ENCODE measurements at regions not wholly inside any gene's neighbourhood (a gene's known extent, or its start where the extent isn't known, plus 50 kb on each side); places are given as distances from the start of the nearest gene placed in this dataset.

DNA sequence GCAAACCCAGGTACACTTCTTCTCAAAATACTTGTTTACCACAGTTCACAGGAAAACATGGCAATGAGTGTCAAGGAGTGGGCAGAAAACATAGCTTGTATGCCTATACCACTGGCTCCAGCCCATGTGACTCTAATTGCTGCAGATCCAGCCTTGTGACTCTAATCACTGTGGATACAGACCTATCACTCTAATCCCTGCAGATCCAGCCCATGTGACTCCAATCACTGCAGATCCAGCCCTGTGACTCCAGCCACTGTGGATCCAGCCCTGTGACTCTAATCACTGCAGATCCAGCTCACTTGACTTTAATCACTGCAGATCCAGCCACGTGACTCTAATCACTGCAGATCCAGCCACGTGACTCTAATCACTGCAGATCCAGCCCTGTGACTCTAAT is 366.3 kb upstream of the IRX4 start:
- Mint-ChIP-seq H3K27ac (ENCODE audit: unreplicated experiment) (no peak overlapping the region), H3K4me1 (ENCODE audit: low read depth, unreplicated experiment) (peaks cover 14% of the 10 kb centered on the region), H3K4me3 (ENCODE audit: unreplicated experiment) (no peak overlapping the region), H3K36me3 (ENCODE audit: unreplicated experiment) (peaks cover 26% of the 10 kb centered on the region), H3K27me3 (ENCODE audit: unreplicated experiment) (peaks cover 4% of the 10 kb centered on the region), H3K9me3 (ENCODE audit: unreplicated experiment) (peaks cover 8% of the 10 kb centered on the region)
- TF ChIP-seq, protein P1, sequence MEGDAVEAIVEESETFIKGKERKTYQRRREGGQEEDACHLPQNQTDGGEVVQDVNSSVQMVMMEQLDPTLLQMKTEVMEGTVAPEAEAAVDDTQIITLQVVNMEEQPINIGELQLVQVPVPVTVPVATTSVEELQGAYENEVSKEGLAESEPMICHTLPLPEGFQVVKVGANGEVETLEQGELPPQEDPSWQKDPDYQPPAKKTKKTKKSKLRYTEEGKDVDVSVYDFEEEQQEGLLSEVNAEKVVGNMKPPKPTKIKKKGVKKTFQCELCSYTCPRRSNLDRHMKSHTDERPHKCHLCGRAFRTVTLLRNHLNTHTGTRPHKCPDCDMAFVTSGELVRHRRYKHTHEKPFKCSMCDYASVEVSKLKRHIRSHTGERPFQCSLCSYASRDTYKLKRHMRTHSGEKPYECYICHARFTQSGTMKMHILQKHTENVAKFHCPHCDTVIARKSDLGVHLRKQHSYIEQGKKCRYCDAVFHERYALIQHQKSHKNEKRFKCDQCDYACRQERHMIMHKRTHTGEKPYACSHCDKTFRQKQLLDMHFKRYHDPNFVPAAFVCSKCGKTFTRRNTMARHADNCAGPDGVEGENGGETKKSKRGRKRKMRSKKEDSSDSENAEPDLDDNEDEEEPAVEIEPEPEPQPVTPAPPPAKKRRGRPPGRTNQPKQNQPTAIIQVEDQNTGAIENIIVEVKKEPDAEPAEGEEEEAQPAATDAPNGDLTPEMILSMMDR (IDR thresholded peaks at IDR 0.05; ENCODE audit: partially characterized antibody, unreplicated experiment) = no peak
- DNase-seq = no peak

GRCh38 chr5:2242539-2242938 is 359.8 kb upstream of the IRX4 start:
- Mint-ChIP-seq H3K9me3 (ENCODE audit: unreplicated experiment) (peaks cover 5% of the 10 kb centered on the region), H3K4me3 (ENCODE audit: unreplicated experiment) (peak overlapping the region; percentile 46), H3K27me3 (ENCODE audit: unreplicated experiment) (peaks cover 3% of the 10 kb centered on the region), H3K27ac (ENCODE audit: unreplicated experiment) (no peak overlapping the region), H3K4me1 (ENCODE audit: low read depth, unreplicated experiment) (peaks cover 11% of the 10 kb centered on the region), H3K36me3 (ENCODE audit: unreplicated experiment) (peaks cover 15% of the 10 kb centered on the region)
- TF ChIP-seq, protein P1 (IDR thresholded peaks at IDR 0.05; ENCODE audit: partially characterized antibody, unreplicated experiment) = no peak
- DNase-seq = no peak

DNA sequence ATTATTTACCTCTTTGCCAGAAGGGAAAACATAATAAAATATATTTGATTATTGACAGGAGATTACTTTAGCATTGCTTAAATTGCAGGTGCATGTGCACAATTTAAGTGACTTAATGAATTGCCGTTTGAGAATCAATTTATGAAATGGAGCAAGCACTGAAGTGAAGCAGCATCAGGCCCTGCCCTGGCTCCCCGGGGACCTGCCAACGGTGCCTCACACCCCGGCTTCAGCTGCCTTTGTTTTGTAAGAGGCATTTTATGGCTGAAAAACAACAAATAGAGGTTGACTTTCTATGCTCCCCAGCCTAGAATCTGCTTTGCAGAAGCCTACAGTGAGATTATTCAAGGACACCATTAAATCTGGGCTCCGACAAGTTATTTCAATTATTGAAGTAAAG is 359.1 kb upstream of the IRX4 start:
- Mint-ChIP-seq H3K4me3 (ENCODE audit: unreplicated experiment) (no peak overlapping the region), H3K36me3 (ENCODE audit: unreplicated experiment) (peaks cover 8% of the 10 kb centered on the region), H3K9me3 (ENCODE audit: unreplicated experiment) (peaks cover 3% of the 10 kb centered on the region), H3K4me1 (ENCODE audit: low read depth, unreplicated experiment) (peaks cover 11% of the 10 kb centered on the region), H3K27me3 (ENCODE audit: unreplicated experiment) (peaks cover 3% of the 10 kb centered on the region), H3K27ac (ENCODE audit: unreplicated experiment) (peak overlapping the region; percentile 55)
- TF ChIP-seq, protein P1 (IDR thresholded peaks at IDR 0.05; ENCODE audit: partially characterized antibody, unreplicated experiment) = no peak
- DNase-seq = peak; percentile 78

DNA sequence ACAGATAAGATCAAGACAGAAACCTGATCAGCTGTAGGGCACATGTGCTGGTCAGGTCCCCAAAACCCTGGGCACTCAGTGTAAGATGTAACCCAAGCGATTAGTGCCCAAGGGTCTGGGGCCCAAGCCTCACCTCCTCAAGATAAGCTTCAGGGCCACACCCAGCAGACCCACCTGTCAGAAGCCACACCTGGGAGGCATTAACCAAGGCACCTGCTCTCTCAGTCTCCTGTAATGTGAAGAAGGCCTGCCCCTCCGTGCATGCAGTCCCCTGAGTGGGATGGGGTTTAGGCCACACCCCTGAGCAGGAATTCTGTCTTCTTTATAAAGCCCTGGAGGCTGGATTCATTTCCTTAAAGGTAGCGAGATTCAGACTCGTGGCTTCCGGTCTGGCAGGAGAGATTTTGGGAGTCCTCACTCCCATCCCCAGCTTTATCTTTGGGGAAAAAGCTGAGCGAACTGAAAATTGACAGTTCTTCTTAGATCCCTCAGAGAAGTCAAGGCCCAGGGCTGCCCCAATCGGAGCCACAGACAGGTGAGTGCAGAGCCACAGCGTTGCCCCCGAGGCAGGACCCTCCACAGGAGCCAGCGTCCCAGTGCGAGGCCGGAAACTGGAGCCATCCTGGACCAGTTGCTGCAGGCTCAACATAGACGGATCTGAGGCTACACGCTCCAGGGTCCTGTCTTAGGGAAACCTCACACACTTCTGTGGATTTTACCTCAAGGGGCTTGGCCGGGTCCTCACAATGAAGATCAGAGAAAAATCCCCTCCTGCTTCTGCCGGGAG is 357.6 kb upstream of the IRX4 start:
- no peak overlapping the region for H3K27ac Mint-ChIP-seq (ENCODE audit: unreplicated experiment)
- no peak for DNase-seq
- H3K9me3 Mint-ChIP-seq (ENCODE audit: unreplicated experiment) = peaks cover 3% of the 10 kb centered on the region
- H3K4me1 Mint-ChIP-seq (ENCODE audit: low read depth, unreplicated experiment) = peaks cover 11% of the 10 kb centered on the region
- peaks cover 3% of the 10 kb centered on the region for H3K27me3 Mint-ChIP-seq (ENCODE audit: unreplicated experiment)
- H3K36me3 Mint-ChIP-seq (ENCODE audit: unreplicated experiment) = peaks cover 14% of the 10 kb centered on the region
- TF ChIP-seq, protein P1 (IDR thresholded peaks at IDR 0.05; ENCODE audit: partially characterized antibody, unreplicated experiment) = no peak
- H3K4me3 Mint-ChIP-seq (ENCODE audit: unreplicated experiment) = no peak overlapping the region

DNA sequence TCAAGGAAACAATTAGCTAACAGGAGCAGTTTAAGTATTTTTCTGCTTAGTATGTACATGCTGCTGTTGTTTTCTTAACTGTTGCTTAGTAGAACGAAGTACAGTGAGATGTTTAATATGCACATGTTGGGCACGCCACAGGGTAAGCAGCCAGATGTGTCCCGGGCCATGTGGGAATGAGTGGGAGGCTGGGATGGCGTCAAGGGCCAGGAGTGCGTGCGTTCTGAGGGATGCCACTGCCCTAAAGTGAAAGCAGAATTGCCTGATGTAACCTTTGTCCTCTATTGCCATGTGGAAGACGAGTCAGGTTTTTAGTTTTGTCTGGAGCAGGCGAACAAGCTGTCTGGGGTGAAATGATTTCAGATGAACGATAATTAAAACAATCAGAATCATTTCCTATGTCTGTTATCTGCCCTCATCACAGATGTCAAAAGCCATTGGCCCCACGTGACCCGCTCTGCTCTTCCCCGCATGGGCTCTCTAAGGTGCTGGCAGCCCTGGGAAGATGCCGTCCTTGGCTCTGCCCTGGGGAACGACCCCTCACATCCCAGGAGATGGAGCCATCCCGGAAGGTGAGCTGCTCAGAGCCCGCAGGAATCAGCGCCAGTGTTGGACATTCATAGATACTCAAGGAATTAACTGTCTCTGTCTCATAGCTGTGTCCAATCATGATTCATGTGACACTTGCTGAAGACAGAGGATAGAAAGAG is 356.6 kb upstream of the IRX4 start:
- no peak for DNase-seq

More for the DNA sequence above, 356.6 kb upstream of the IRX4 start:
- Mint-ChIP-seq H3K4me3 (ENCODE audit: unreplicated experiment) (no peak overlapping the region), H3K4me1 (ENCODE audit: low read depth, unreplicated experiment) (peaks cover 11% of the 10 kb centered on the region), H3K27ac (ENCODE audit: unreplicated experiment) (no peak overlapping the region), H3K9me3 (ENCODE audit: unreplicated experiment) (peaks cover 5% of the 10 kb centered on the region), H3K27me3 (ENCODE audit: unreplicated experiment) (peaks cover 2% of the 10 kb centered on the region), H3K36me3 (ENCODE audit: unreplicated experiment) (peaks cover 20% of the 10 kb centered on the region)
- TF ChIP-seq, protein P1 (IDR thresholded peaks at IDR 0.05; ENCODE audit: partially characterized antibody, unreplicated experiment) = no peak

Measured in glutamatergic neuron (in vitro differentiated cells).